Omental fat pad (tissue), 3 donors: ENCODE measurements at regions not wholly inside any gene's neighbourhood (a gene's known extent, or its start where the extent isn't known, plus 50 kb on each side); places are given as distances from the start of the nearest gene placed in this dataset.

ENCODE experiments used
- ATAC-seq: fragments of 150-250 bp; one replicate; pipeline ENCODE4 v1.9.1; 2016; ENCODE audit warnings: mild to moderate bottlenecking, moderate library complexity; ENCODE audit not compliant: low FRiP score
- DNase-seq: peaks from one replicate; pipeline ENCODE4 v3.0.0-alpha.2; 2019; ENCODE audit warnings: low spot score
- TF ChIP-seq, protein P1 (sequence below), 3 donors: fragments of 450-650 bp; IDR thresholded peaks; one replicate each; pipeline ENCODE4 v1.5.1; 2016 to 2017; ENCODE audit warnings: antibody characterized with exemption in 3 of 3, mild to moderate bottlenecking in 3 of 3, moderate library complexity in 2 of 3

DNA sequence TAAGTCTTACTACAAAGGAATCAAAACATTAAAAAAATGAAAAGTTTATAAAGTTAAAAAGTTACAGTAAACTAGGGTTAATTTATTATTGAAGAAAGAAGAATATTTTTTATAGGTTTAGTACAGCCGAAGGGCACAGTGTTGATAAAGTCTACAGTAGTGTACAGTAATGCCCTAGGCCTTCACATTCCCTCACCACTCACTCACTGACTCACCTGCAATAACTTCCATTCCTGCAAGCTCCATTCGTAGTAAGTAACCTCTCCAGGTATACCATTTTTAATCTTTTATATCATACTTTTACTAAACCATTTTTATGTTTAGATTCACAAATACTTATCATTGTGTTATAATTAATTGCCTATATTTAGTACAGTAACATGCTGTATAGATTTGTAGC is 307.5 kb upstream of the FAM241A start:
- TF ChIP-seq, protein P1, sequence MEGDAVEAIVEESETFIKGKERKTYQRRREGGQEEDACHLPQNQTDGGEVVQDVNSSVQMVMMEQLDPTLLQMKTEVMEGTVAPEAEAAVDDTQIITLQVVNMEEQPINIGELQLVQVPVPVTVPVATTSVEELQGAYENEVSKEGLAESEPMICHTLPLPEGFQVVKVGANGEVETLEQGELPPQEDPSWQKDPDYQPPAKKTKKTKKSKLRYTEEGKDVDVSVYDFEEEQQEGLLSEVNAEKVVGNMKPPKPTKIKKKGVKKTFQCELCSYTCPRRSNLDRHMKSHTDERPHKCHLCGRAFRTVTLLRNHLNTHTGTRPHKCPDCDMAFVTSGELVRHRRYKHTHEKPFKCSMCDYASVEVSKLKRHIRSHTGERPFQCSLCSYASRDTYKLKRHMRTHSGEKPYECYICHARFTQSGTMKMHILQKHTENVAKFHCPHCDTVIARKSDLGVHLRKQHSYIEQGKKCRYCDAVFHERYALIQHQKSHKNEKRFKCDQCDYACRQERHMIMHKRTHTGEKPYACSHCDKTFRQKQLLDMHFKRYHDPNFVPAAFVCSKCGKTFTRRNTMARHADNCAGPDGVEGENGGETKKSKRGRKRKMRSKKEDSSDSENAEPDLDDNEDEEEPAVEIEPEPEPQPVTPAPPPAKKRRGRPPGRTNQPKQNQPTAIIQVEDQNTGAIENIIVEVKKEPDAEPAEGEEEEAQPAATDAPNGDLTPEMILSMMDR (IDR thresholded peaks at IDR 0.05) = no peak
- no peak for ATAC-seq
- DNase-seq = no peak

DNA sequence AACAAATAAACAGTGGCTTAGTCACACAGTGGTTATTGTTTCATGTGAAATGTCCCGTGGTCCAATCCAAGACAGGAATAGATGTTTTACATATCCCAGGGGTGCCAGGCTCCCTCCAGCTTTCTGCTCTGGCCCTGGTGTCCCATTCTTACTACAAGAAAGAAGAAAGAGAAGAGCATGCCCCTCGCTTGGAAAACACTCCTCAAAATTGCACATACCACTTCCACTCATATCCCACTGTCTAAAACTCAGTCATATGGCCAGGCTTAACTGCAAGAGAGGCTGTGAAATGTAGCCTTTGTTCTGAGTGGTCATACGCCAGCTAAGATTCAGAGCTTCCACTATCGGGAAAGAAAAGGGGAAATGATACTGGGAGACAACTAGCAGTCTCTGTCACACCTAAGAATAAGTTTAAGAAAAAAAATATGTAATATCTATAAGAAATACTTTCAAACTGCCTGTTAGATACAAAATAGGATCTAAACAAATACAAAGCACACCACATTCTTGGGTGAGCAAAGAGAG is 306.8 kb upstream of the FAM241A start:
- TF ChIP-seq, protein P1 (IDR thresholded peaks at IDR 0.05) = no peak
- no peak for DNase-seq
- no peak for ATAC-seq

DNA sequence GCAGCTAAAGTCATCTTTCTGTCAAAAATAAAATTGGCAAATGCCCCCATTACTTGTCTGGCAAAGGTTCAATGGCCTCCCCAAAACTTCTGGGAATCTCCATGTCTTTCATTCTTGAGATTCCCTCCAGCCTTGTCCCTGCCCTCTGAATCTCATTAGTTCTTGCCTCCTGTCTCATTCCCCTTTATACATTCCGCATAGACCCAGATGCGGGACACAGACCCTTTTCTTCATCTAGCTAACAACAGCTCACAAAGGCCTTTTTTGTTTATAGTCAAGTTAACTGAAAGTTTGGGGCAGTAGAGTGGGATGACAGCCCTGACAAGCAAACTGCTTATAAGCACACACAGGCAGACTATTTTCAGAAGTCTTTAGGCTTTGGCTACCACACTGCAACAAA is 306.1 kb upstream of the FAM241A start:
- DNase-seq (no peak), ATAC-seq (no peak)

DNA sequence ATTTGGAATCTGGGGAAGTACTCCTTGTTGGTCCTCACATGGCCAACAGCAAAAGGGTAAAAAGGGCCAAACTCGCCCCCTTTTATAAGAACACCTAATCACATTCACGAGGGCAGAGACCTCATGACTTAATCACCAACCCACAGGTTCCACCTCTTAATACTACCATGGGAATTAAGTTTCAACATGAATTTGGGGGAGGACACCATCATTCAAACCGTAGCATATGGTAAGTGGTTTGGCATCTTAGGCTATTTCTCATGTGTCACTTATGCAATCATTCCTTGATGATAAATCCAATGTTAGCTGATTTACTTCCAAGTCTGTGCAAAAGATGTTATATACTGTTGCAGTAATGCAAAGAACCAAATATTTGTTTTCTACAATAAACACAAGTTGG is 302.9 kb upstream of the FAM241A start:
- DNase-seq (no peak), ATAC-seq (no peak)
- TF ChIP-seq, protein P1 (IDR thresholded peaks at IDR 0.05) = no peak

More for the DNA sequence above, 306.1 kb upstream of the FAM241A start:
- TF ChIP-seq, protein P1 (IDR thresholded peaks at IDR 0.05) = no peak

DNA sequence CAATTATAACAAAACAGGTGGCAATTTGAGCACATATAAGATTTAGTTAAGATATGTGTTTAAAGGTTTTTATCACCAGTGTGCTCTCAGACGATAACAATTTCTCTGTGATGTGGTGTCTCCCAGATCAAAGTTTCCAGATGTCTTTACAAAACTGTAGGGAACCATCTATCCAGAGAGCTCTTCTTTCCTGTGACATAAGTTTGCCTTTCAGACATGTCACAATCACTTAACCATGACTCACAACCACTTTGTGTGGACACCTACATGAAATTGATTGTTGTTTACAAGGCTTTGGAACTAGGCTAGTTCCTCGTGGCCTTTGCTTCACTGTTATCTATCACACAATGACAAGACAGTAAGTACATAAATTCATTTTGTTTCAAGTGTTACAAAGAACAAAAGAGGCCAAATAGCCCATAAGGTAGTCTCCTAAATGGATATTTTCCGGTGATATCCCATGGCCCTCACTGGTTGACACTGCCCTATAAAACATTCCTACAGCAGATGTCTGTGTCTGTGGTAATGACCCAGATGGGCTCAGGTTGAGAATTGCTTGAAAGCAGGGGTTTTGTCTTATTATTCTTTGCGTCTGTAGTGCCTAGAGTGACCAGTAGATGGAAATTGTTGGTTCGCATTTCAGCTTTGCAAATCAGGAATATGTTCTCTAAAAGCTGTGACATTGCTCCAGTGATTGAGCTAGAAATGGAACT is 297.8 kb upstream of the FAM241A start:
- TF ChIP-seq, protein P1 (IDR thresholded peaks at IDR 0.05) = no peak
- no peak for ATAC-seq

DNA sequence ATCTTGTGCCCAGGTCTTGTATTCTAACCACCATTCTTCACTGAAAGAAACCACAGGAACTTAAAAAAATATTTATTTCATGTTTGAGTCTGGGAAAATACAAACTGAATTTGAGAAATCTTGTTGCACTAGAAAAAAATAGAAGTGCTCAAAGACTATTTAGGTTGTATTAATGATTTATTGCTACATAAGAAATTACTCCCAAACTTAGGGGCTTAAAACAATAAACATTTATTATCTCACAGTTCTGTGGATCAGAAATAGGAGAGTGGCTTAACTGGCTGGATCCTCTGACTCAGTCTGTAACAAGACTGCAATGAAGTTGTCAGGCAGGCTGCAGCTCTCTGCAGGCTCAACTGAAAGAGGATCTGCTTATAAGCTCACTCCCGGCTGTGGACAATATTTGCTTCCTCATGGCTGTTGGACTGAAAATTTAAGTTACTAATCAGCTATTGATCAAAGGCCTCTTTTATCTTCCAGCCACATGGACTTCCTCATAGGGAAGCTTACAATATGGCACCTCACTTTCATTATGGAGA is 295.4 kb upstream of the FAM241A start:
- TF ChIP-seq, protein P1 (IDR thresholded peaks at IDR 0.05) = no peak
- ATAC-seq = no peak
- no peak for DNase-seq

More for the DNA sequence above, 297.8 kb upstream of the FAM241A start:
- no peak for DNase-seq
